Karpas-422 (cell line): ENCODE measurements at regions not wholly inside any gene's neighbourhood (a gene's known extent, or its start where the extent isn't known, plus 50 kb on each side); places are given as distances from the start of the nearest gene placed in this dataset.
"Not testable (repeated sequence)": the region's sequence is repeated elsewhere in the genome, so short reads cannot be mapped to it uniquely, and the experiment has no call there.

Source experiments
- DNase-seq: peaks from one replicate; pipeline ENCODE4 v3.0.0-alpha.2; 2015
- H2AFZ ChIP-seq: fragments of 200-600 bp; sonication (generic); 2 replicates; pipeline ENCODE4 v1.6.1; 2014; ENCODE audit warnings: antibody characterized with exemption, low read length, mixed read lengths
- H3K27ac ChIP-seq: fragments of 200-600 bp; sonication (generic); 2 replicates; pipeline ENCODE4 v1.5.1; 2014; ENCODE audit warnings: mild to moderate bottlenecking, low read length, moderate library complexity
- H3K27me3 ChIP-seq: fragments of 200-600 bp; sonication (generic); 2 replicates; pipeline ENCODE4 v1.6.1; 2014; ENCODE audit warnings: low read length, mixed read lengths
- H3K36me3 ChIP-seq: fragments of 200-600 bp; sonication (generic); 2 replicates; pipeline ENCODE4 v1.6.1; 2014; ENCODE audit warnings: low read length, mixed read lengths; ENCODE audit not compliant: insufficient read depth
- H3K4me1 ChIP-seq: fragments of 200-600 bp; sonication (generic); 2 replicates; pipeline ENCODE4 v1.6.1; 2014; ENCODE audit warnings: mild to moderate bottlenecking, low read length, mixed read lengths
- H3K4me2 ChIP-seq: fragments of 200-600 bp; sonication (generic); 2 replicates; pipeline ENCODE4 v1.6.1; 2014; ENCODE audit warnings: low read length, low read depth, mild to moderate bottlenecking; ENCODE audit not compliant: poor library complexity, severe bottlenecking
- H3K4me3 ChIP-seq: fragments of 200-600 bp; sonication (generic); 2 replicates; pipeline ENCODE4 v1.5.1; 2014; ENCODE audit warnings: mild to moderate bottlenecking, antibody characterized with exemption, low read length, mixed read lengths
- H3K79me2 ChIP-seq: fragments of 200-600 bp; sonication (generic); 2 replicates; pipeline ENCODE4 v1.6.1; 2014; ENCODE audit warnings: mild to moderate bottlenecking, low read length, mixed read lengths
- H3K9ac ChIP-seq: fragments of 200-600 bp; sonication (generic); 2 replicates; pipeline ENCODE4 v1.6.0; 2014; ENCODE audit warnings: low read length
- H3K9me2 ChIP-seq: fragments of 200-600 bp; sonication (generic), shearing (Covaris generic); replicated peaks from 2 replicates; pipeline ENCODE4 v1.6.0; 2014; ENCODE audit warnings: mild to moderate bottlenecking, low read length, moderate library complexity; ENCODE audit not compliant: insufficient read depth
- H3K9me3 ChIP-seq: fragments of 300-700, 200-600 bp; sonication (generic); 2 replicates; pipeline ENCODE4 v1.6.1; 2014; ENCODE audit warnings: low read length, mixed read lengths
- H4K20me1 ChIP-seq: fragments of 200-600 bp; sonication (generic); 2 replicates; pipeline ENCODE4 v1.6.1; 2014; ENCODE audit warnings: mild to moderate bottlenecking, antibody characterized with exemption, low read length, low read depth; ENCODE audit not compliant: insufficient read depth

- not testable (repeated sequence) for H3K4me2 ChIP-seq, H3K36me3 ChIP-seq, H3K4me1 ChIP-seq, H4K20me1 ChIP-seq, H3K9me3 ChIP-seq, H3K79me2 ChIP-seq, H2AFZ ChIP-seq, H3K9me2 ChIP-seq, DNase-seq, H3K9ac ChIP-seq, H3K27me3 ChIP-seq, H3K27ac ChIP-seq, H3K4me3 ChIP-seq
Observed at GRCh38 chr20:47847220-47847619, 61.9 kb upstream of the SULF2 start.

- not testable (repeated sequence) for H3K4me1 ChIP-seq, H3K27me3 ChIP-seq, H4K20me1 ChIP-seq, H3K9me2 ChIP-seq, H3K4me2 ChIP-seq, H3K4me3 ChIP-seq, H3K36me3 ChIP-seq, DNase-seq, H3K9me3 ChIP-seq, H2AFZ ChIP-seq, H3K79me2 ChIP-seq, H3K9ac ChIP-seq, H3K27ac ChIP-seq
Observed at GRCh38 chr20:47846651-47847050, 61.4 kb upstream of the SULF2 start.

- H3K9ac ChIP-seq, H3K27me3 ChIP-seq, H4K20me1 ChIP-seq, H3K9me2 ChIP-seq, H3K4me1 ChIP-seq, H3K36me3 ChIP-seq, H3K27ac ChIP-seq, H3K4me2 ChIP-seq, H2AFZ ChIP-seq, DNase-seq, H3K9me3 ChIP-seq, H3K79me2 ChIP-seq, H3K4me3 ChIP-seq: not testable (repeated sequence)
Observed at GRCh38 chr20:47845382-47845977, 60.2 kb upstream of the SULF2 start.

GRCh38 chr20:47844568-47844906 lies 59.3 kb upstream of the SULF2 start:
- H3K27ac ChIP-seq, H4K20me1 ChIP-seq, H3K27me3 ChIP-seq, H3K79me2 ChIP-seq, H3K9me3 ChIP-seq, H3K4me1 ChIP-seq, DNase-seq, H3K36me3 ChIP-seq, H2AFZ ChIP-seq, H3K9me2 ChIP-seq, H3K4me2 ChIP-seq, H3K4me3 ChIP-seq, H3K9ac ChIP-seq: not testable (repeated sequence)

- Histone ChIP-seq H4K20me1 (no peaks in the 10 kb centered on the region), H3K4me3 (no peak overlapping the region), H3K36me3 (no peaks in the 10 kb centered on the region), H3K4me2 (no peak overlapping the region), H3K27ac (no peak overlapping the region), H3K79me2 (no peaks in the 10 kb centered on the region), H2AFZ (no peak overlapping the region), H3K9me3 (no peaks in the 10 kb centered on the region), H3K4me1 (no peaks in the 10 kb centered on the region), H3K27me3 (no peaks in the 10 kb centered on the region), H3K9me2 (no peaks in the 10 kb centered on the region), H3K9ac (no peak overlapping the region)
- DNase-seq: no peak
Observed at GRCh38 chr20:47843886-47844567, 58.7 kb upstream of the SULF2 start.

GRCh38 chr20:47842950-47843349 lies 57.7 kb upstream of the SULF2 start:
- not testable (repeated sequence) for H3K9me2 ChIP-seq, H3K27me3 ChIP-seq, H4K20me1 ChIP-seq, H3K79me2 ChIP-seq, H3K4me1 ChIP-seq, H3K27ac ChIP-seq, H3K4me2 ChIP-seq, DNase-seq, H3K9me3 ChIP-seq, H3K4me3 ChIP-seq, H3K9ac ChIP-seq, H2AFZ ChIP-seq, H3K36me3 ChIP-seq

- H3K4me3 ChIP-seq, H2AFZ ChIP-seq, H3K9ac ChIP-seq, H3K9me2 ChIP-seq, H4K20me1 ChIP-seq, H3K79me2 ChIP-seq, H3K27ac ChIP-seq, H3K36me3 ChIP-seq, DNase-seq, H3K4me2 ChIP-seq, H3K9me3 ChIP-seq, H3K4me1 ChIP-seq, H3K27me3 ChIP-seq: not testable (repeated sequence)
Observed at GRCh38 chr20:47842004-47842403, 56.7 kb upstream of the SULF2 start.

- not testable (repeated sequence) for H3K4me3 ChIP-seq, H3K79me2 ChIP-seq, H3K9me2 ChIP-seq, DNase-seq, H3K4me1 ChIP-seq, H3K27me3 ChIP-seq, H3K9me3 ChIP-seq, H3K4me2 ChIP-seq, H3K9ac ChIP-seq, H4K20me1 ChIP-seq, H3K27ac ChIP-seq, H3K36me3 ChIP-seq, H2AFZ ChIP-seq
Observed at GRCh38 chr20:47836256-47836817, 51.1 kb upstream of the SULF2 start.
